HepG2 (cell line): ENCODE measurements at regions not wholly inside any gene's neighbourhood (a gene's known extent, or its start where the extent isn't known, plus 50 kb on each side); places are given as distances from the start of the nearest gene placed in this dataset.
A peak's percentile ranks its signal among the peaks of the same experiment; 100 is the strongest.

ENCODE experiments used
- ATRX ChIP-seq: sonication (generic); formaldehyde crosslinking; IDR thresholded peaks from 2 replicates; pipeline ENCODE4 v1.4.0; 2020; ENCODE audit warnings: missing genetic modification reagents, borderline replicate concordance
- CBX5 ChIP-seq: sonication (generic); formaldehyde crosslinking; IDR thresholded peaks from 2 replicates; pipeline ENCODE4 v1.4.0; 2020; ENCODE audit warnings: missing genetic modification reagents, borderline replicate concordance
- ELF3 ChIP-seq: IDR thresholded peaks from 2 replicates; pipeline ENCODE4 v1.6.1; 2016; ENCODE audit warnings: missing genetic modification reagents, missing compliant biosample characterization
- EZH2 ChIP-seq: conservative IDR thresholded peaks from 2 replicates; pipeline ENCODE4 v1.6.1; 2012; ENCODE audit warnings: mild to moderate bottlenecking, low read depth, low read length, moderate library complexity
- FOXA3 ChIP-seq: IDR thresholded peaks from 2 replicates; pipeline ENCODE4 v1.6.1; 2016; ENCODE audit warnings: missing genetic modification reagents, missing compliant biosample characterization
- FUBP1 ChIP-seq: sonication (generic); formaldehyde crosslinking; IDR thresholded peaks from 2 replicates; pipeline ENCODE4 v1.5.1; 2020; ENCODE audit warnings: missing genetic modification reagents, mild to moderate bottlenecking, borderline replicate concordance
- HDAC6 ChIP-seq: fragments of 200-600 bp; sonication (generic); IDR thresholded peaks from 2 replicates; pipeline ENCODE4 v1.7.0; 2017; ENCODE audit warnings: mild to moderate bottlenecking, antibody characterized with exemption, low read length, low read depth
- HIVEP1 ChIP-seq: sonication (generic); formaldehyde crosslinking; IDR thresholded peaks from 2 replicates; pipeline ENCODE4 v1.4.0; 2020; ENCODE audit warnings: mild to moderate bottlenecking, missing genetic modification reagents
- HMGA1 ChIP-seq: sonication (generic); formaldehyde crosslinking; conservative IDR thresholded peaks from 2 replicates; pipeline ENCODE4 v1.4.0; 2020; ENCODE audit warnings: missing genetic modification reagents
- ISL2 ChIP-seq: sonication (generic); formaldehyde crosslinking; IDR thresholded peaks from 2 replicates; pipeline ENCODE4 v1.5.0; 2020; ENCODE audit warnings: missing genetic modification reagents
- JARID2 ChIP-seq: sonication (generic); formaldehyde crosslinking; IDR thresholded peaks from 2 replicates; pipeline ENCODE4 v1.8.1; 2023; ENCODE audit warnings: missing genetic modification reagents, inconsistent platforms; ENCODE audit not compliant: insufficient replicate concordance
- JUND ChIP-seq: sonication (generic); formaldehyde crosslinking; IDR thresholded peaks from 2 replicates; pipeline ENCODE4 v1.8.0; 2022; ENCODE audit warnings: mild to moderate bottlenecking, missing genetic modification reagents
- MXD4 ChIP-seq: IDR thresholded peaks from 2 replicates; pipeline ENCODE4 v1.6.1; 2016; ENCODE audit warnings: mild to moderate bottlenecking, missing biosample characterization, missing genetic modification reagents
- PRMT3 ChIP-seq: sonication (generic); formaldehyde crosslinking; IDR thresholded peaks from 2 replicates; pipeline ENCODE4 v1.8.1; 2022; ENCODE audit warnings: low read depth, mild to moderate bottlenecking, moderate library complexity, missing genetic modification reagents, borderline replicate concordance
- SALL2 ChIP-seq: sonication (generic); formaldehyde crosslinking; IDR thresholded peaks from 2 replicates; pipeline ENCODE4 v1.8.1; 2023; ENCODE audit warnings: mild to moderate bottlenecking, missing genetic modification reagents, inconsistent platforms
- SMAD3 ChIP-seq: sonication (generic); formaldehyde crosslinking; IDR thresholded peaks from 2 replicates; pipeline ENCODE4 v1.4.0; 2020; ENCODE audit warnings: missing genetic modification reagents
- WIZ ChIP-seq: sonication (generic); formaldehyde crosslinking; IDR thresholded peaks from 2 replicates; pipeline ENCODE4 v1.5.1; 2020; ENCODE audit warnings: mild to moderate bottlenecking, missing genetic modification reagents
- ZBTB20 ChIP-seq: sonication (generic); formaldehyde crosslinking; IDR thresholded peaks from 2 replicates; pipeline ENCODE4 v1.8.1; 2023; ENCODE audit warnings: missing genetic modification reagents, low read depth, mild to moderate bottlenecking, borderline replicate concordance
- ZBTB8A ChIP-seq: sonication (generic); formaldehyde crosslinking; IDR thresholded peaks from 2 replicates; pipeline ENCODE4 v1.4.0; 2020; ENCODE audit warnings: mild to moderate bottlenecking, low read depth, missing genetic modification reagents, borderline replicate concordance
- ZNF264 ChIP-seq: sonication (generic); formaldehyde crosslinking; IDR thresholded peaks from 2 replicates; pipeline ENCODE4 v1.4.0; 2020; ENCODE audit warnings: missing genetic modification reagents
- ZNF496 ChIP-seq: sonication (generic); formaldehyde crosslinking; IDR thresholded peaks from 2 replicates; pipeline ENCODE4 v1.8.1; 2023; ENCODE audit warnings: mild to moderate bottlenecking, moderate library complexity, missing genetic modification reagents; ENCODE audit not compliant: insufficient replicate concordance
- ZXDC ChIP-seq: sonication (generic); formaldehyde crosslinking; IDR thresholded peaks from 2 replicates; pipeline ENCODE4 v1.5.0; 2020; ENCODE audit warnings: mild to moderate bottlenecking, missing genetic modification reagents
- TF ChIP-seq, protein P1 (sequence below): sonication (generic); formaldehyde crosslinking; IDR thresholded peaks from 2 replicates; pipeline ENCODE4 v1.4.0; 2020; ENCODE audit warnings: mild to moderate bottlenecking, missing genetic modification reagents
- TF ChIP-seq, protein P2 (sequence below): sonication (generic); formaldehyde crosslinking; IDR thresholded peaks from 2 replicates; pipeline ENCODE4 v1.5.0; 2020; ENCODE audit warnings: missing genetic modification reagents

- TF ChIP-seq FUBP1 (CRISPR knock-in tag) (no peak), SALL2 (CRISPR knock-in tag) (peak; percentile 39; the same call in 1 of the 2 replicates), ZNF264 (CRISPR knock-in tag) (no peak), ATRX (CRISPR knock-in tag) (no peak), ELF3 (CRISPR knock-in tag) (peak; percentile 58), EZH2 (no peak), JUND (peak; percentile 97), MXD4 (CRISPR knock-in tag) (peak; percentile 38; the same call in 1 of the 2 replicates), ZBTB8A (CRISPR knock-in tag) (no peak), WIZ (CRISPR knock-in tag) (no peak), HMGA1 (CRISPR knock-in tag) (no peak), ISL2 (peak; percentile 65), JARID2 (CRISPR knock-in tag) (no peak), FOXA3 (peak; percentile 97), ZBTB20 (CRISPR knock-in tag) (no peak), PRMT3 (CRISPR knock-in tag) (no peak), CBX5 (CRISPR knock-in tag) (peak; percentile 78; the same call in 1 of the 2 replicates), ZNF496 (CRISPR knock-in tag) (no peak), ZXDC (CRISPR knock-in tag) (no peak), HIVEP1 (no peak; the same call in 1 of the 2 replicates), SMAD3 (CRISPR knock-in tag) (peak; percentile 83), HDAC6 (no peak)
- TF ChIP-seq, protein P1, sequence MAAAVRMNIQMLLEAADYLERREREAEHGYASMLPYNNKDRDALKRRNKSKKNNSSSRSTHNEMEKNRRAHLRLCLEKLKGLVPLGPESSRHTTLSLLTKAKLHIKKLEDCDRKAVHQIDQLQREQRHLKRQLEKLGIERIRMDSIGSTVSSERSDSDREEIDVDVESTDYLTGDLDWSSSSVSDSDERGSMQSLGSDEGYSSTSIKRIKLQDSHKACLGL (CRISPR knock-in tag) = no peak
- TF ChIP-seq, protein P2, sequence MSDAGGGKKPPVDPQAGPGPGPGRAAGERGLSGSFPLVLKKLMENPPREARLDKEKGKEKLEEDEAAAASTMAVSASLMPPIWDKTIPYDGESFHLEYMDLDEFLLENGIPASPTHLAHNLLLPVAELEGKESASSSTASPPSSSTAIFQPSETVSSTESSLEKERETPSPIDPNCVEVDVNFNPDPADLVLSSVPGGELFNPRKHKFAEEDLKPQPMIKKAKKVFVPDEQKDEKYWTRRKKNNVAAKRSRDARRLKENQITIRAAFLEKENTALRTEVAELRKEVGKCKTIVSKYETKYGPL (CRISPR knock-in tag) = no peak
These were observed 81.5 kb upstream of the PPM1B start (continued) for GRCh38 chr2:44087036-44087713.
